NCI-H446 (cell line): ENCODE measurements at regions not wholly inside any gene's neighbourhood (a gene's known extent, or its start where the extent isn't known, plus 50 kb on each side); places are given as distances from the start of the nearest gene placed in this dataset.
"Not testable (repeated sequence)": the region's sequence is repeated elsewhere in the genome, so short reads cannot be mapped to it uniquely, and the experiment has no call there.

Source experiments
- DNase-seq, 2 experiments: peaks; one replicate each; lab custom pipeline; 2025; lab: John Stamatoyannopoulos, UW

DNA sequence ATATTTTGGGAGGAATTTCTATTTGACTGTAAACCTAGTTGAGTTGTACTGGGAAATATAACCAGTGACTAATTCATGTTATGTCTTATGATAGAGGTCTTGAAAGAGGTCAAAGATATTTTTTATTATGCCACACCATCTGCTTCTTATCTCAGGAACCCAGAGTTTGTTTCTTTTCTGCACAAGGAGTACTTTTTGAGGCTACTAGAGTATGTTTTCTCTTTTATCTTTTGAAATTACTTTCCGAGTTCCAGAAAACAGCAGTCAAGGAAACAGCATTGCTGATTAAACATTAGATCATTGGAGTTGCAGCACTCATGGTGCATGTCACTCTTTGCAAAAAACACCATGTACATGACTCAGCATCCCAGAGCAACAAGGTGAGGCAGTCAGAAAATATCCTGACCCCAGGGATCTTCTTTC is 645.8 kb upstream of the NR2F2 start:
- no peak for DNase-seq

DNA sequence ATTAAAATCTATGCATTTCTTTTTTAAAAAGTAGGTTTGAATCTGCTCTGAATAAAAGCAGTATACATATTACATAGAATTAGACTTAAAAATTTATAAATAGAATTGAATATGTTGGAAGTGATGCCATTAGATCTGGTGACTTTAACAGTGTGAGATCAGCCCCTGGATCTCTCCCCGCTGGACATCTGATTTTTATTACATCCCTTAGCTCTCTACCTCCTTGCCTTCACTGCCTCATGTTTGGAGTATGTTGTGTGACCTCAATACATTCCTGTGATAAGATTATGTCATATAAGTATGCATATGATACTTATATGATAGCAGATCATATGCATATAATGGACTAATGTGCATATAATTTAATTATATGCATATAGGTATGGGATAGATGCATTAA is 643.4 kb upstream of the NR2F2 start:
- no peak for DNase-seq

DNA sequence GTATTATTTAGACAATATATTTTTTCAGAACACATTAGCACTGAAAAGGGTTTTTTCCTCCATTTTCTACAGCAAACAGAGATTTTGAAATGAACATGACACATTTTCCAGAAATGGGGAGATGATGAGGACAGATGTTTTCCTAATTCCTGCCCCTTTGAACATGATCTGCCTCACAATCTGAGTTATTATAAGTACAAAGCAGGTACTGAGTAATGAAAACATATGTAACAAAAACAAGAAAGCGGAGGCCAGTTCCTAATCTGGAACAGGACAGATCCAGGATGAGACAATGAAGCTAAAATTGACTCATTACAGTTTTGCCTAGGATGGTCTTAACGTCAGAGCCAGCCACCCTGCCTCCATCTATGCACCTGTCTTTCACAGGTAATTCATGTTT is 642.8 kb upstream of the NR2F2 start:
- DNase-seq, result no peak

DNA sequence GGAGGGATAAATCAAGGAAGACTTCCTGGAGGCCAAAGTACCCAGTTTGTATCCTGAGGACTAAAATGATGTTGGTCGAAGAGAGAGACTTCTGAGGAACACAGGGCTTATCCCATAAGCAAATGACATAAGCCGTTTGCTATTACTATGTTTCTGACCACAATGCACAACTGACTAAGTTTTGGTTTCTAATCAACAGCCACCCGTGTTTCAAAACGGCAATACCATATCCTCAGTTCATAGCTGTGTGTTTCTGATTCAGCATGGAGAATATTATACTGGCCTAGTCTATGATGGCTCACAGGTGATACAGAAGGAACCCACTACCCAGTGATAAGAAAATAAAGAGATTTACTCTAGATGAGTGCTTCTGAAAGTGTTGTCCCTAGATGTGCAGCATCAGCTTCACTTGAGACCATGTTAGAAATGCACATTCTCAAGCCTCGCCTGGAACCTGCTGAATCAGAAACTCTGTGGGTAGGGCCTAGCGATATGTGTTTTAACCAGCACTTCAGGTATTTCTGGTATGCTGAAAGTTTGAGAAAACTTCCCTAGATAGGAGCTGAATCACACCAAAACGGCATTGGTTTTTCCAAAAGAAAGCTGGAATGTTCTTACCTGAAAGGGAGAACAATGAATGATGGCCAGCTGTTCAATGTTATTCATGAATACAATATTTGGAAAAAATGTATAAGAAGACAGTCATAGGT is 639.7 kb upstream of the NR2F2 start:
- no peak for DNase-seq

DNA sequence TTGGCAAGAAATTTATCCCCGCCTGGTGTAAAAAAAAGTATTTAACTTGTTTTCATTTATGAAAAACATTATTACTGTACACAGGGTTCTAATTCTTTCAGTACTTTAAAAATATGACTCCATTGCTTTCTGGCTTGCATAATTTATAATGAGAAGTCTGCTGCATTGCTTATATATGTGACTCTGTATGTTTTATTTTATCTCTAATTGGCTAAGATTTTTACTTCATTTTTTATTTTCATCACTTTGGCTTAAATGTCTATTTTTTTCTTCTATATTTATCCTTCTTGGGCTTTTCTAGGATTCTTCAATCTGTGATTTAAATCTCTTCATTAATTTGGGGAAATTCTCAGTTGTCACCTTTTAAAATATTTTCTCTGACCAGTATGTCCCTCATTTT is 636.6 kb upstream of the NR2F2 start:
- DNase-seq, result no peak

DNA sequence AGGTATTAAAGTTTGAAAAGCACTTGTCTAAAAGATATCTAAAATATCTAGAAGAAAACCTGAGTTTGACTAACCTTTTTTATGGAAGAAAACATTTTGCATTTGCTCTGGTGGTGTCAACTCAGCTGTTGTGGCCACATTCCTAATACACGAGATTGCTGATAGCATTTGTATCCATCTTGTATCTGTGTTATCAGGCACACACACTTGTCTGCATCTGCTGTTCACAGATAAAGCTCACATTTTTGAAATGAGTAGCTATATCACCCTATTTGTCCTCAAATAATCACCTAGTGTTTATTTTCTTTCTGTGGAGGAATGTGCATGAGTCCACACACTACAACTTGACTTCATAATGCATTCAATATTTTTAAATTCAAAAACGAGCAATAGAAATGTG is 632.3 kb upstream of the NR2F2 start:
- DNase-seq, result no peak

DNA sequence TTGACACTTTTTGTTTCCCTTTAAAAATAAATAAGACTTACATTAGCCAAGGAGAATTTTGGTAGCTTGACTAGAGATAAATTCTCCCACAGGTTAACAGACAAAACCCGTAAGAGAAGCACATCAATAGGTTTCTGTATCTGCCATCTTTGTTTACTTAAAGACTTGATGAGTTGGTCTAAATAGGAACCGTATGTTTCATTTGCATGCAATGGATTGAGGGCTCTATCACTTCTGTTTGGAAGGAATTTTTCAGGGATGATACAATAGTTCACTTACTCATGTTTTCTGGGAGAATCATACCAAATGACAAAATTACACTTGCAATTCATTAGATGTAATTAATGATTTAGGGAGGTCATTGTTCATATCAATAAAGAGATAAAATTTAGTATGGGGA is 631.5 kb upstream of the NR2F2 start:
- no peak for DNase-seq

DNA sequence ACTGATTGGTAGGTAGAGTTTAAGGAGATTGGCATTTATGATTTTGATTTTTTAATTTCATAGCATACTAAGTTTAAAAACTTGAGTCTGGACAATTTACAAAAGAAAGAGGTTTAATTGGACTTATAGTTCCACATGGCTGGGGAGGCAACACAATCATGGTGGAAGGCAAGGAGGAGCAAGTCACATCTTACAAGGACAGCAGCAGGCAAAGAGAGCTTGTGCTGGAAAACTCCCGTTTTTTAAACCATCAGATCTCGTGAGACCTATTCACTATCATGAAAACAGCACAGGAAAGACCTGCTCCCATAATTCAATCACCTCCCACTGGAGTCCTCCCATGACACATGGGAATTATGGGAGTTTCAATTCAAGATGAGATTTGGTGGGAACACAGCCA is 630.9 kb upstream of the NR2F2 start:
- no peak for DNase-seq

DNA sequence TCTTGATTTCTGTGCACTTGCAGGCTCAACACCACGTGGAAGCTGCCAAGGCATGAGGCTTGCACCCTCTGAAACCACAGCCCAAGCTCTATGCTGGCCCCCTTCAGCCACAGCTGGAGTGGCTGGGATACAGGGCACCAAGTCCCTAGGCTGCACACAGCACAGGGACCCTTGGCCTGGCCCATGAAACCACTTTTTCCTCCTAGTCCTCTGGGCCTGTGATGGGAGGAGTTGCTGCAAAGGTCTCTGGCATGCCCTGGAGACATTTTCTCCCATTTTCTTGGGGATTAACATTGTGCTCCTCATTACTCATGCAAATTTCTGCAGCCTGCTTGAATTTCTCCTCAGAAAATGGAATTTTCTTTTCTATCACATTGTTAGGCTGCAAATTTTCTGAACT is 629.8 kb upstream of the NR2F2 start:
- DNase-seq, result not testable (repeated sequence)

DNA sequence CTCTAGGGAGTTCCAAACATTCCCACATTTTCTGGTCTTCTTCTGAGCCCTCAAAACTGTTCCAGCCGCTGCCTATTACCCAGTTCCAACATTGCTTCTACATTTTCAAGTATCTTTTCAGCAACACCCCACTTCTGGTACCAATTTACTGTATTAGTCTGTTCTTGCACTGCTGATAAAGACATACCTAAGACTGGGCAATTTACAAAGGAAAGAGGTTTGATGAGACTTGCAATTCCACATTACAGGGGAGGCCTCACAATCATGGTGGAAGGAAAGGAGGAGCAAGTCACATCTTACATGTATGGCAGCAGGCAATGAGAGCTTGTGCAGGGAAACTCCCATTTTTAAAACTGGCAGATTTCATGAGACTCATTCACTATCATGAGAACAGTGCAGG is 629.1 kb upstream of the NR2F2 start:
- no peak for DNase-seq

DNA sequence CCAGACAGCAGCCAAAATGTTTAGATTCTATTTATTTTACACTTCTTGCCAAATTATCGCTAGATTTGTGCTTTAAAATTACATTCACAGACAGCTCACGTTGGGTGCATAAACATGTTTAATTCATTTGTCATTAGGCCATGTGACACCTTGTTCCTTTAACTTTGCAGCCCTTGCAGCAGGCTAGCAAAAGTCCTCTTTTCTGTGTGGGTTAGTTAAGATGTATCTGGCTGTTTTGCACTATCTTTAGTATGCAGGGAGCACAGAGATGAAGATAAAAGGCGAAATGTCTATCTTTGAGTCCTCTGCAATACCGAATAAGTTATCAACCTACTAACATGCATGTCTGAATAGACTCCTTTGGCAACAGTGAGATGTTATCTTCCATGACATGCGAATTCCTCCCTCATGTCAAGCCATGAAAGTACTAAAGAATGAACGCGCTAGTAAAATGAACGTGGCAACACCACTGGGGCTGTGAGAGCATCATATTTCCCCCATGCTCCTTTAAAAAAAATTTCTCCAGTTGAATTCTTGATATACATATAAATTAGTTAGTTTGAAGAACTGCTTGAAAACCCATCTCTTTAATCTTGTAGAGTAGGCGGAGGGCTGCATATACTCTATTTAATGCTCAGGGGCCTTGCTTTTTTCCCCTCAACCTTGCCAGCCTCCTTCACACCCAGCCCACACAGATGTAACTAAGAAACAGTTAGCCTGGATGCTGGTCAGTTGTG is 620.4 kb upstream of the NR2F2 start:
- DNase-seq, result no peak

DNA sequence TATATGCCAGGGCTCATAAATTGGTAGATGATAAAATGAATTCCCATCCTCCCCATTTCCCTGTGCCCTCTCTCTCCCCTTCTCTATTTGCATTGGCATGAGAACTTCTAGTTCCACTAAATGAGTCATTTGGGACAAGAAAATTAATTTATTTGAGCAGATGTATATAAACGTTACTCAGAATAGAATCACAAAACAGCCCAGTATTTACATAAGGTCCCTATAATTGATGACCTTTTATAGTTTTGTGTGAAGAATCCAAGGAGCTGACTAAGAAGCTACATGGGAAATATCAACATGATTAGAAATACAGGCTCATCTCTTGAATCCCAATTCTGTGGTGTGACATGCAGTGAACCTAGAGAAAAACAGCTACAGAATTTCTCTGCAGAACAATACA is 617.7 kb upstream of the NR2F2 start:
- no peak for DNase-seq

DNA sequence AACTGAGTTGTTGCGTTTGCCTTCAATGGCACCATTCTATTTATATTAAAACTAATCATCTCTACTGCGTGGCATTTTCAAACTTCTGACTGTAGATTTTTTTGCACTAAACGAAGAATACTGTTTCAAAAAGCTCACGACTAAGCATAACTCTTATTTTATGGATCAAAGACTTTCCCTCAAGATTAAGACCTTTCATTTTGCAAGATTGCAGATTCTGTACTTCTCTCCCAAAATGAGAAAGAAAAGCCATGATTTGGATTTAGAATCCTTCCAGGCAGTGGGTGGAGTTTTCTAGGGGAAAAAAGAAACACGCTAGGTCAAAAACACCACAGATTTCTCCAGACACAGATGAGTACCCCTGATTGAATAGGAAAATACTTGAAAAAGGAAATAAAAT is 617.2 kb upstream of the NR2F2 start:
- DNase-seq, result no peak

DNA sequence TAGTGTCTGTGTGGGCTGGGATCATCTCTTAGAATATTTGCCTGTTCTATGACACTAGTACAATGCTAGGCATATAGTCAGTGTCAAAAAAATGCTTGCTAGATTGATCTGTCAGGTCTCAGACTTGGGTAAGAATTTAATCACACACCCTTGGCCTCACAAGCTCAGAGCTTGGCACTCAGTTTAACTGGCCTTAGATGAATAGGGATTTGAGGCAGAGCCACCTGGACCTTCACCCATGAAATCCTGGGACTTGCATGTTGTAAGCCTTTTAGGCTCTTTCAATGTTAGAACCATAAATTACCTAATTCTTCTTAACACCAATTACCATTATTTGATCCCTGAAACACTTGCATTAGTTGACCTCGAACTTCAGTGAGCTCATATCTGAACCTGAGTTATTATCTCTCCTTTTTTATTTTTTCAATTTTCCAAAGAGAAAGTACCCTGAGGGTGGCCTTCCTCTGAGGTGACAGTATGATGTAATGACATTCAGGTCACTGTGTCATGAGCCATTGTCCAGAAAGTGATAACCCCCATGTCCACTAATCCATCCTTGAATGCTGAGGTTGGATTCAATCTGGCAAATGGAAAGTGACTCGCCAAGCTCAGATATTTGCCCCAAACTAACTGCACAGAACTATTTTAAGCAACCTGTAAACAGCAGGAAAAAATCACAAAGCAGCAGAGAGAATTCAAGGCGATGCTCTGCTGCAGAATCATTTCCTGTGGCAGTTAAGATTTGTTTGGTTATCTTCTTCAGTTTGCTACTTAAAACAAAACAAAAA is 615.2 kb upstream of the NR2F2 start:
- DNase-seq, result no peak

DNA sequence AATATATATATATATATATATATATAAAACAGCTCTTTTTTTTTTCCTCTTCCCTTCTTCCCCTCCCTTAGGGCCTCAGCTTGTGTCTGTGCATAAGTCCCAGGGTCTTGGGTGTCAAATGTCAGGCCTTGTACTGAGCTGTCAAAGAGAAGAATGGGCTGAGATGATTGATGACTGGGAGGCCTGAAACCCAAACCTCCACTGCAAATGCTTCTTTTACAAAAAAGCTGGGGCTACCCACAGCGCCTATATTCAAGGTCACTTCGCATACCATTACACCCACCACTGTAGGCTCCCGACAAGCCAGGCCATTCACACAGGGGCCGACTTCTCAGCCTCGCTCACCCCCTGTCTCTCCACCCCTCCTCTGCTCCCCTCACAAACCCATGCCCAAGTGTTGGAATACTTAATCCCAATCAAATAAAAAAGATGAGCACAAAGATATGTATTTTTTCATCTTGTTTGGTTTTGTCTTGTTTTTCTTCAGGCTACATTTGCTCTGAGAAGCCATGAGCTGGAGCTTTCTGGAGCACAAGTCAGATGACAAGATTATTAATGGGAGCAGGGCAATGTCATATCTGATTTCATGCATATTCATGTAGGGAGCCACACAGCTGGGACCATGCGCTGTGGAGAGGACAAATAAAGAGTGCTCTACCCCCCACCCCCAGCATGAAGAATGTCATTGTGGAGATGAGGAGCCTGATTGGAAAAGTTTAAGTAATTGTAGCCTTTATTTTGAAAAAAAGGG is 614.4 kb upstream of the NR2F2 start:
- no peak for DNase-seq

DNA sequence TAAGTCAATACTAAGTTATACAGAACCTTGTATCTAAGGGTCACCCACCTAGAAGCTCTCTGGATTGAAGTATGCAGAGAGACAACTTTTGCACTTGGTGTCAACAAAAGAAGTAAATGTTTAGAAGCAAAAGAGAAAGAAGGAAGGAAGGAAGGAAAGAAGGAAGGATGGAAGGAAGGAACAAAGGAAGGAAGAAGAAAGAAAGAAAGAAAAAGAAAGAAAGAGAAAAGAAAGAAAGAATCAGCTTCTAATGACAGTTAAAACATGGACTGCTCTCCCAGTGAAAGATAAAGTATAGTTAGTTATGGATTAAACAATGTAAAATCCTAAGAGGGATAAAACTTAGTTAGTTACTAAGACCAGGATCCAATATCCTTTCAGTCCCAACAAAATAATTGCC is 613.8 kb upstream of the NR2F2 start:
- no peak for DNase-seq

DNA sequence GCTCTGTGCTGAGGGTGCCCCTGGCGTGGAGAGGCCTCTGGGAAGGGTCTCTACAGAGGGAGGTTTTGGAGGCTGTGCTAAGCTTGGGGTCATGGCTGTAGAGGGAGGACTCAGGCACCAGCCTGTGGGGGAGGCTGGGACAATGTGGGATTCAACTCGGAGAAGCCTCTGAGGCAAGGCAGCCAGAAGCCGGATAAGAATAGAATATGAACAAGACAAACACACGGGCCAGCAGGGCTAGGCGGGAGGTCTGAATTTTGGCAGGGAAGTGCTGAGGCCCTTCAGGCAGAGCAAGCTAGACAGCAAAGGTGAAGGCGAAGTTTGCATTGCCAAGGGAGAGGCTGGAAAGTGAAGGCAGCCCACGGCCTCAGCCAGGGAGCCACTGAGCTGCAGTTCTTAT is 612.1 kb upstream of the NR2F2 start:
- no peak for DNase-seq

DNA sequence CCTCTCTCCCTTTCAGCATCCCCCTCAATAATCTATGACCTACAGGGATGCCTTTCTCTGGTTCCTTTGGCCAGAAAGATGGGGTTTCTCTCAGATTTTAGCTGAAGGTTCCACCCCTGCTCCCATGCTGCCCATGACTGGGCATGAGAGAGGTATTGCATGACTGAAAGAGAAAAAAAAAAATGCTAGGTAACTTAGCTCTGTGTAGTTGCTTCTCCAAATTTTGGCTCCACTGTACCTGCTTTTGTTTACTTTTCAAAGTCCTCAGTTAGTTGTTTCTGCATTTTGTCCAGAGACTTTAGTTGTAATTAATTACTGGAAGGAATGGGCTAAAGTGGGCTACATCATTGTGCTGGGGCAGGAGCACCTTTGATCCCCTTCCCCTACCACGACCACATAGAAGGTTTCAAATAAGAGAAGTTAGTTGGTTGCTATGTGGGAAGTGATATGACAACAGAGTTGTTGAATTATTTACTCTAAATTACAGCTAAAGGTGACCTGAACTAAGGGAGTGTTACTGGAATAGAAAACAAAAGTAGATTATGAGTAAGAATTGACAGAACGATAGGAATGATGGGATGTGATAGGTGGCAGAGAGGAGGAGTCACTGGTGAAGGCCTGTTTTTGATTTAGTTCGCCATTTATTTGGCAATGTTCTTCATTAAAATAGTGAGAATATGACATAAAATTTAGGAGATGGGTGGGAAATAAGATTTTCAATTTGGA is 605.4 kb upstream of the NR2F2 start:
- no peak for DNase-seq

DNA sequence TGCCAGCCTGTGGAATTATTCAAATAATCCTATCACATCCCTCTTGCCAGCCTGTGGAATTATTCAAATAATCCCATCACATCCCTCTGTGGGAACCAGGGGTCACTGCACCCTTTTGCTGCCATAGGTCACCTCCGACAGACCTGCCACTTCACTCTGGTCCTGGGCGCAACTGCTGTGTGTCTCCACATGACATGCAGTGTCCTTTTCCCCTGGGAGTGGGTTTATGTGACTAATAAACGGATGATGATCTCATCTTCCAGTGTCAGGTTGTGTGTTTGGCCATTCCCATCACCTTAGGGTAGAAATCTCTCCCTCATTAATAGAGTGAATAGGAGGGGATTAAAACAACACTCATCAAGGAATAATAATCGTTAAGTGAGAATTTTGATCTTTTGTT is 603.6 kb upstream of the NR2F2 start:
- DNase-seq, result no peak

DNA sequence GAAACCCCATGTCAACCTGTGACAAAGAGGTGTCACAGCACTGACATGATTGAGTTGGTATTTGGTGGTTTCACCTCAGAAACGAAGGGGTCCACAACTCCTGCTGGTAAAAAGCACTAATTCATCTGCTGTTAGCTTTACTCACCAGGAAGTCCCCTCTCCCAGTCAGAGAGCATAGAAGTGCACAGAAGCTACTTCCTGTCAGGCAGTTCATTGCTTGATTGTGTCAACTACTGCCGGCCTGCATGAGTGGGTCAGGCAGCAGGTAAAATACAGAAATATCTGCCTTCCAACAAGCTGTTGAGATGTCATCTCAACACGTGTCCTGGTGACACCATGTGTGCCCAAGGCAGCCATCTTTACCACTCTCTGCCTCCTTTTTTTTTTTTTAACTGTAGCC is 596.6 kb upstream of the NR2F2 start:
- DNase-seq, result no peak

DNA sequence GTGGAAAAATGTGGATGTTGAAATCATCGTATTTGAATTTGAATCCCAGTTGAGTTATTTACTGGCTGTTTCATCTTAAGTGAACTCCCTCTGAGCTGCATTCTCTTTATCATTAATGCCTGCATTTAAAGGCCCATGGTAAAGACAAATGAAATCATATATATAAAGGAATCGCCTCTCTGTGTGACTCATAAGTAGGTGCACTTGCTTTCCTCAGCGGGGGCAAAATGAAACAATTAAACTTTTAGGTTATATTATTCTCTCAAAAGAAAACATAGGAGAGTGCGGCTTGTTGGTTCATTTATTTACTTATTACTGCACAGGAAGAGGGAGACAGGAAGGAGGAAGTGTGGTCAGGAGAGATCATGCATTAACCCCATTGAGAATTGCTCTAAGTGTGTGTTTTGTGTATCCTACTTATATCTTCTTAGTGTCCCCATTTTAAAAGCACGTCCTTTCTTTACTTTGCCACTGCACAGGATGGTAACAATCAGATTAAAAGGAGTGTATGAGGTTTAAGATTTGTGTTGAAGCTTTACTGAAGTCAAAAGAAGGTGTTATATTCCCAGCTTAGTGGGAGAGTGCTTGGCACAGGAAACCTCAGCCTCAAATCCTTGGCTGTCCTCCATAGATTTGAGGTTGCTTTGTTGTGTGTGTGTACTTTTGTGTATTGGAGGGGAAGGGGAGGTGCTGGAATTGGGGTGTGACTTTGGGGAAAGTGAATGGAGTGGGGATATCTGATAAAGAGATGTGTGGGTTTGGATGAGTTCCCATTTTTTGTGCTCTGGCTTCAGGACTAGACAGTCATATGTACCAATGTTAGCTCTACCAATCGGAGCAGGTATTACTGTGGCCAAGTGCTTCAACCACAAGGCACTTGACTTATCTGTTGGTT is 595.8 kb upstream of the NR2F2 start:
- DNase-seq, result no peak
